Thyroid gland (tissue), 4 donors: ENCODE measurements at regions not wholly inside any gene's neighbourhood (a gene's known extent, or its start where the extent isn't known, plus 50 kb on each side); places are given as distances from the start of the nearest gene placed in this dataset.

ENCODE experiments used
- DNase-seq, 2 donors: peaks; one replicate each; pipeline ENCODE4 v3.0.0-alpha.2; 2019
- H3K27ac ChIP-seq, 3 donors: fragments of 200-600 bp; sonication (generic); 1 replicate in 2 of 3; 2 replicates in 1 of 3; pipeline ENCODE4 v1.5.1; 2016 to 2019; ENCODE audit warnings: mild to moderate bottlenecking in 1 of 3, moderate library complexity in 1 of 3
- H3K27me3 ChIP-seq: fragments of 200-600 bp; sonication (generic); one replicate; pipeline ENCODE4 v1.5.1; 2019
- H3K36me3 ChIP-seq, 2 donors: fragments of 200-600 bp; sonication (generic); one replicate each; pipeline ENCODE4 v1.5.1; 2016 to 2019
- H3K4me1 ChIP-seq, 2 donors: fragments of 200-600 bp; sonication (generic); one replicate each; pipeline ENCODE4 v1.5.1; 2017 to 2019
- H3K4me3 ChIP-seq, 3 donors: fragments of 200-600 bp; sonication (generic); replicated peaks in 1 of 3; 1 replicate in 2 of 3; 2 replicates in 1 of 3; pipeline ENCODE4 v1.5.1; 2016; ENCODE audit warnings: mild to moderate bottlenecking in 1 of 3
- H3K9me3 ChIP-seq: fragments of 200-600 bp; sonication (generic); one replicate; pipeline ENCODE4 v1.5.1; 2017
- CTCF ChIP-seq, 6 experiments: fragments of 200-600 bp in 3 of 6; fragments of 450-650 bp in 3 of 6; sonication (generic) in 3 of 6; IDR thresholded peaks; one replicate each; pipeline ENCODE4 v1.5.1; 2016 to 2019; ENCODE audit warnings: antibody characterized with exemption in 6 of 6, mild to moderate bottlenecking in 2 of 6, inconsistent platforms in 1 of 6, moderate library complexity in 1 of 6
- POLR2A ChIP-seq, 2 donors: fragments of 450-650 bp; IDR thresholded peaks; one replicate each; pipeline ENCODE4 v1.6.1; 2017; ENCODE audit warnings: antibody characterized with exemption in 2 of 2, mild to moderate bottlenecking in 2 of 2, moderate library complexity in 1 of 2
- WGBS, 2 donors: methylation state at CpG; one replicate each; pipeline ENCODE4 v1.1.5; 2017; 5-methylcytosine and 5-hydroxymethylcytosine counted together
- intact Hi-C: fragments of 100-400 bp; cut with DNase I; formaldehyde crosslinking; loops from one replicate; pipeline ENCODE4 v1.15.1; 2023

DNA sequence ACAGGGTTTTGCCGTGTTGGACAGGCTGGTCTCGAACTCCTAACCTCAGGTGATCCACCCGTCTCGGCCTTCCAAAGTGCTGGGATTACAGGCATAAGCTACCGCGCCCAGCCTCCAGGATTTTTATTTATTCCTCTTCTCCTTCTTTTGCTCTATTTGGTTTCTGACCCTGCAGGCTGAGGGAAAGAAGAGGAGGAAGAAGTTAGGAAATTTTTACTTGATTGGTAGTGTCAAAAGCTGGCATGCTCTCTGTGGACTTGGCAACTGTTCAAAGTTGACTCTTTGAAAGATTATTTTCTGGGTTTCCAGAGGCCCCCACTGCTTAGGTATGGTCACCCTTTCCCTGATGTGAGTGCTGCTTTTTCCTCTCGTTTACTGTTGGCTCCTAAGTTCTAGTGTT lies 372.2 kb downstream of the DIPK2A start:
- H3K4me1 ChIP-seq = no peaks in the 10 kb centered on the region
- WGBS, 2 donors = 86 to 87% methylated on average over 7 of the region's 7 CpGs

DNA sequence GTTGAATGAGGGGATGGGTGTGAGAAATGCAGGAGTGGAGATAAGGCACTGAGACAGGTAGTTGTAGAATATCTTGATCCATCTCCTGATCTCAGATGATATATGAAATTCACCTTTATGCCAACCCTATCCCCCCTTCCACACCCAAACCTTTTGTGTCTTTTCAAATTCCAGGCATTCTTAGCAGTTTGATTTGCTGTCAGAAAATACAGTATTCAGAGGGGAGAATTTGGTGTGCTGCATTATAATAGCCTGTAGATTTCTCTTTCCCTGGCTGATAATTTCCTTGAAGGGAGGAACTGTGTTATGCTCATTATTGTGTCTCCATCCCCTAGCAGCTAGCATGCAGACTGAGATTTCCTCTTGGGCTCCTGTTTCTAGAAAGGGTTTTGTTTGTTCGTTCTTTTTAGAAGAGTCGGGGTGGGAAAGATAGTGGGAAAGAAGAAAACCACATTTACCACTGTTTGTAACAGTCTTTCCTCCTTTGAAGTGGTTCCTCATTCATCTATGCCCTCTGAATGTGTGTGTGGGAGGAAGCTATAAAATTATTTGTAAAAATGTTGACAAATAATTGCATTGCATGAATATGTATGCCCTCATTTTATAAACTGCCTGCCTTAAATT lies 373.4 kb downstream of the DIPK2A start:
- WGBS, 2 donors = 83 to 91% methylated on average over 2 of the region's 2 CpGs
- intact Hi-C loops = no loop called here
- H3K4me3 ChIP-seq = no peak overlapping the region
- H3K4me1 ChIP-seq = no peaks in the 10 kb centered on the region
- no peak for TF ChIP-seq CTCF (IDR thresholded peaks at IDR 0.05)
- no peak for TF ChIP-seq POLR2A (IDR thresholded peaks at IDR 0.05)
- H3K36me3 ChIP-seq = no peaks in the 10 kb centered on the region
- H3K27ac ChIP-seq = no peak overlapping the region
- H3K27me3 ChIP-seq = no peaks in the 10 kb centered on the region
- no peak for DNase-seq
- no peaks in the 10 kb centered on the region for H3K9me3 ChIP-seq

More for the DNA sequence above, 372.2 kb downstream of the DIPK2A start:
- no peaks in the 10 kb centered on the region for H3K27me3 ChIP-seq
- no peak overlapping the region for H3K27ac ChIP-seq
- DNase-seq = no peak
- no peak overlapping the region for H3K4me3 ChIP-seq
- intact Hi-C loops = no loop called here
- H3K9me3 ChIP-seq = no peaks in the 10 kb centered on the region
- TF ChIP-seq CTCF (IDR thresholded peaks at IDR 0.05) (no peak), POLR2A (IDR thresholded peaks at IDR 0.05) (no peak)
- H3K36me3 ChIP-seq = no peaks in the 10 kb centered on the region

GRCh38 chr3:144350125-144350524 lies 378.5 kb downstream of the DIPK2A start:
- Histone ChIP-seq H3K4me1 (peaks cover 7 to 9% of the 10 kb centered on the region in 2 donors), H3K27ac (no peak overlapping the region), H3K27me3 (no peaks in the 10 kb centered on the region), H3K4me3 (no peak overlapping the region), H3K36me3 (no peaks in the 10 kb centered on the region), H3K9me3 (no peaks in the 10 kb centered on the region)
- 91 to 93% methylated on average over 3 of the region's 3 CpGs for WGBS, 2 donors
- intact Hi-C loops = no loop called here
- no peak for TF ChIP-seq CTCF (IDR thresholded peaks at IDR 0.05)
- TF ChIP-seq POLR2A (IDR thresholded peaks at IDR 0.05) = no peak
- DNase-seq = no peak

GRCh38 chr3:144351011-144351410 lies 379.4 kb downstream of the DIPK2A start:
- Histone ChIP-seq H3K27ac (no peak overlapping the region), H3K36me3 (no peaks in the 10 kb centered on the region), H3K4me1 (peaks cover 7 to 9% of the 10 kb centered on the region in 2 donors), H3K9me3 (no peaks in the 10 kb centered on the region), H3K27me3 (no peaks in the 10 kb centered on the region), H3K4me3 (no peak overlapping the region)
- intact Hi-C loops = no loop called here
- TF ChIP-seq POLR2A (IDR thresholded peaks at IDR 0.05) (no peak), CTCF (IDR thresholded peaks at IDR 0.05) (no peak)
- WGBS, 2 donors = 82 to 87% methylated on average over 2 of the region's 2 CpGs
- no peak for DNase-seq

GRCh38 chr3:144351773-144352365 lies 380.2 kb downstream of the DIPK2A start:
- Histone ChIP-seq H3K36me3 (no peaks in the 10 kb centered on the region), H3K9me3 (no peaks in the 10 kb centered on the region), H3K27ac (no peak overlapping the region), H3K4me1 (peaks cover 7 to 9% of the 10 kb centered on the region in 2 donors), H3K27me3 (no peaks in the 10 kb centered on the region), H3K4me3 (no peak overlapping the region)
- 47% methylated on average over 4 of the region's 4 CpGs for WGBS, 2 donors
- intact Hi-C loops = no loop called here
- no peak for TF ChIP-seq CTCF (IDR thresholded peaks at IDR 0.05)
- no peak for TF ChIP-seq POLR2A (IDR thresholded peaks at IDR 0.05)
- DNase-seq = no peak
